HG03060 (cell line): ENCODE measurements at regions not wholly inside any gene's neighbourhood (a gene's known extent, or its start where the extent isn't known, plus 50 kb on each side); places are given as distances from the start of the nearest gene placed in this dataset.

Source experiments
- ATAC-seq: cut with Tn5 transposase; IDR thresholded peaks from one replicate; pipeline ENCODE4 v1.9.1; 2021; ENCODE audit warnings: low read depth, moderate number of reproducible peaks; ENCODE audit not compliant: unreplicated experiment

- no peak for ATAC-seq
Observed at GRCh38 chr18:68436485-68436884, 278.4 kb downstream of the TMX3 start.

- ATAC-seq = no peak
Observed at GRCh38 chr18:68435581-68435980, 279.3 kb downstream of the TMX3 start.

- no peak for ATAC-seq
Observed at GRCh38 chr18:68431922-68432198, 283.0 kb downstream of the TMX3 start.

GRCh38 chr18:68431111-68431921 lies 283.6 kb downstream of the TMX3 start:
- no peak for ATAC-seq

GRCh38 chr18:68429841-68430240 lies 285.1 kb downstream of the TMX3 start:
- no peak for ATAC-seq

GRCh38 chr18:68429111-68429510 lies 285.8 kb downstream of the TMX3 start:
- ATAC-seq = no peak

GRCh38 chr18:68428661-68429060 lies 286.2 kb downstream of the TMX3 start:
- no peak for ATAC-seq

GRCh38 chr18:68427951-68428401 lies 286.9 kb downstream of the TMX3 start:
- ATAC-seq = no peak

GRCh38 chr18:68426731-68427315 lies 288.1 kb downstream of the TMX3 start:
- no peak for ATAC-seq

- no peak for ATAC-seq
Observed at GRCh38 chr18:68418881-68419280, 296.0 kb downstream of the TMX3 start.

- ATAC-seq = no peak
Observed at GRCh38 chr18:68418226-68418868, 296.6 kb downstream of the TMX3 start.

- no peak for ATAC-seq
Observed at GRCh38 chr18:68417826-68418225, 297.1 kb downstream of the TMX3 start.

- no peak for ATAC-seq
Observed at GRCh38 chr18:68417166-68417799, 297.6 kb downstream of the TMX3 start.

GRCh38 chr18:68414407-68414806 lies 300.5 kb downstream of the TMX3 start:
- no peak for ATAC-seq

- no peak for ATAC-seq
Observed at GRCh38 chr18:68409576-68409975, 305.3 kb downstream of the TMX3 start.

GRCh38 chr18:68406761-68407160 lies 308.1 kb downstream of the TMX3 start:
- ATAC-seq = no peak

GRCh38 chr18:68402784-68403183 lies 312.1 kb downstream of the TMX3 start:
- no peak for ATAC-seq

- ATAC-seq = no peak
Observed at GRCh38 chr18:68400889-68401288, 314.0 kb downstream of the TMX3 start.

- ATAC-seq = no peak
Observed at GRCh38 chr18:68399721-68400120, 315.2 kb downstream of the TMX3 start.

GRCh38 chr18:68397241-68398035 lies 317.5 kb downstream of the TMX3 start:
- no peak for ATAC-seq

GRCh38 chr18:68394705-68395104 lies 320.2 kb downstream of the TMX3 start:
- ATAC-seq = no peak
